DMS 273 (cell line): ENCODE measurements at regions not wholly inside any gene's neighbourhood (a gene's known extent, or its start where the extent isn't known, plus 50 kb on each side); places are given as distances from the start of the nearest gene placed in this dataset.
"Not testable (repeated sequence)": the region's sequence is repeated elsewhere in the genome, so short reads cannot be mapped to it uniquely, and the experiment has no call there.

Source experiments
- DNase-seq: peaks from one replicate; lab custom pipeline; 2025; ENCODE audit not compliant: unreplicated experiment; lab: John Stamatoyannopoulos, UW

DNA sequence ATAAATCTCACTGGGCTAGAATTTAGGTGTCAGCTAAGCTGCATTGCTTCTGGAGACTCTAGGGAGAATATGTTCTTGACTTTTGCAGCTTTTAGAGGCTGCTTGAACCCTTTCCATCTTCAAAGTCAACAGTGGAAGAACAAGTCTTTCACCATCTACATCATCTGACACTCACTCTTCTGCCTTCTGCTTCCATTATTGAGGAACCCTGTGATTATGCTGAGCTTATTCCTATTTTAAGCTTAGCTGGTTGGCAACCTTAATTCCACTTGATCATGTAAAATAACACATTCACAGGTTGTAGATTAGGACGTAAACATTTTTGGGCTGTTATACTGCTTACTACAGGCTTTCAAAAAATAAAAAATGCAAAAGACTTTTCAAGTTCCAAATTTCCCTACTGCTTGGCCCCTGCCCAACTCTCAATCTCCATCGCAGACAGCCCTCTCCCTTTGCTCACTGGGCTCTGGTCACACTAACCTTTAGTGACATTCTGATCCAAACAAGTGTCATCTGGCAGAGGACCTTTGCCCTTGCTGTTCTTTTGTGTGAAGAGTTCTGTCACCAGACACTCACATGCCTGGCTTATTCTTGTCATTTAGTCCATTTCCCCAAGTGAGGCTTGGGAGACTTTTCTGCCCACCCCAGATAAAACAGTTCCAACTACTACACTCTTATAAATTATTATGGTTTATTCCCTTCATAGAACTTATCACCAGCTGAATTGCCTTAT lies 1056.0 kb downstream of the STIM2 start:
- DNase-seq, result no peak

GRCh38 chr4:27917381-27917780 lies 1056.7 kb downstream of the STIM2 start:
- no peak for DNase-seq

DNA sequence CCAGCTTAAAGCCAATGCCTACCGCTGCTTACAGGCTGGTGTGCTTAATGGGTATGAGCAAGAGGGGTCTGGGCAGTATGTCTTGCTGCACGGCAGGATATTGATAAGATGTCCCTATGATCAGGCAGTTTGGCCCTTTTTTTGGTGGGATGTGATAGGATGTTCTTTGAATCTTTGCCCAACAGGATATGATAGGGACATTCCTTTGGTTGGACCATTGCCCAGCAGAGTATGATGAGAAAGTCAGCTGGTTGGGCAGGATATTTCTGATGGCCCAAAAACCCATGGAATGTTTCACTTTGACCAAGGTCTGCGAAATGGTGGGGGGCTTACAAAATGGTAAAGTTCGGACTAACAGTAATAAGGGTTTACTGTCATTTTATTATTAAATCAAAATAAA lies 1060.6 kb downstream of the STIM2 start:
- DNase-seq, result no peak

GRCh38 chr4:27928761-27929540 lies 1068.3 kb downstream of the STIM2 start:
- DNase-seq, result no peak

DNA sequence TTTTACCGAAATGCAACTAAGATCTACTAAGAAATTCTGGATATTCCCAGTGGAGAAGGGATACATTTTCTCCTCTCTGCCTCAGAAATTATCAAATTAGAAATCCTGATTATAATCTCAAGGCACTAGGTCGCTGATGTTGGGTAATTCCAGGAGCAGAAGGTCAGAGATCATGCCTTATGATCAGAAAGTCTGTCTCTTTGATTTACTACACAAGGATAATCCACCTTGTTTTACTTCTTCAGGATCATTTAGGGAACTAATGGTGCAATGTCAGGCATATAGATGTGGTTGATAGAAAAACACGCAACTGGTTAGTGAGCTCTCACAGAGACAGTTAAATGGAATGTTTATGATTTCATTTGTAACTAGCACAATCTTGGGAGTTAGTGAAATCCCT lies 1069.7 kb downstream of the STIM2 start:
- DNase-seq, result no peak

GRCh38 chr4:27930976-27931375 lies 1070.3 kb downstream of the STIM2 start:
- DNase-seq, result no peak

GRCh38 chr4:27931584-27931983 lies 1070.9 kb downstream of the STIM2 start:
- no peak for DNase-seq

- DNase-seq, result no peak
These were observed 1074.2 kb downstream of the STIM2 start for GRCh38 chr4:27934871-27935270.

- no peak for DNase-seq
These were observed 1086.2 kb downstream of the STIM2 start for GRCh38 chr4:27946799-27947198.

- no peak for DNase-seq
These were observed 1086.7 kb downstream of the STIM2 start for GRCh38 chr4:27947302-27947701.

DNA sequence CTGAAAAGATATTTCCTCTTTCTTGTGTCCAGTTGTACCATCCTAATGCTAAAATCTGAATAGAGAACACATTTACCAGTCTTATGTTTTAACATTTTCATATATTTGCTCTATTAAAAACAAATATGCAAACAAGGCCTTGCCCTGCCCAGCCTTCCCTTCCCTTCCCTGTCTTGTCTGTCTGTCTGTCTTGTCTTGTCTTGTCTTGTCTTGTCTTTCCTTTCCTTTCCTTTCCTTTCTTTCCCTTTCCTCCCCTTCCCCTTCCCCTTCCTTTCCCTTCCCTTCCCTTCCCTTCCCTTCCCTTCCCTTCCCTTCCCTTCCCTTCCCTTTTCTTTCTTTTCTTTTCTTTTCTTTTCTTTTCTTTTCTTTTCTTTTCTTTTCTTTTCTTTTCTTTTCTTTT lies 1103.5 kb downstream of the STIM2 start:
- DNase-seq, result no peak

GRCh38 chr4:27966664-27967063 lies 1106.0 kb downstream of the STIM2 start:
- DNase-seq, result no peak

DNA sequence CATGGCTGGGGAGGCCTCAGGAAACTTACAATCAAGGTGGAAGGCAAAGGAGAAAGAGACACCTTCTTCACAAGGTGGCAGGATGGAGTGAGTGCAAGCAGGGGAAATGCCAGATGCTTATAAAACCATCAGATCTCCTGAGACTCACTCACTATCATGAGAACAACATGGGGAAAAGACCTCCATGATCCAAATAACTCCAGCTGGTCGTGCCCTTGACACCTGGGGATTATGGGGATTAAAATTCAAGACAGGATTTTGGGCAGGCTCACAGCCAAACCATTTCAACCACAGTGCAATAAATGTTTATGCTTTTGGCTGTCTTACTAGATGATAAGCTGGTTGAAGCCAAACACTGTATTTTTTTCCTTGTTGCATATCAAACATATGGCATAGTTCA lies 1112.4 kb downstream of the STIM2 start:
- DNase-seq, result no peak

DNA sequence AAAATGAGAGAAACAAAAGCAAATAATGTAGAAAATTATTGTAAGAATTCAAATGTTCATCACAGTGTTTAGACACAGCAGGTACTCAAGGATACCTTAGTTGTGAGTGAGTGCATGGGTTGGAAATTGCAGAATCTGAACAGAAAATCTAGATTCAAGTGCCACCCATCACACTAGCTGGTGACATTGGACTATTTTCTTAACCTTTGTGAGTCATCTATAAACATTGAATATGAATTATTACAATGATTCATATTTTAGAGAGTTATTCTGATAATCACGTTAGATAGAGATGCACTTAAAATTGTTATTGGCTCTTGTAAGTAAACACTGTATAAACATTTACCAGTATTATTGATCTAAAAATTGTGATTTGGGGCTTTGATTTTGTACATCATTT lies 1113.1 kb downstream of the STIM2 start:
- DNase-seq, result no peak

DNA sequence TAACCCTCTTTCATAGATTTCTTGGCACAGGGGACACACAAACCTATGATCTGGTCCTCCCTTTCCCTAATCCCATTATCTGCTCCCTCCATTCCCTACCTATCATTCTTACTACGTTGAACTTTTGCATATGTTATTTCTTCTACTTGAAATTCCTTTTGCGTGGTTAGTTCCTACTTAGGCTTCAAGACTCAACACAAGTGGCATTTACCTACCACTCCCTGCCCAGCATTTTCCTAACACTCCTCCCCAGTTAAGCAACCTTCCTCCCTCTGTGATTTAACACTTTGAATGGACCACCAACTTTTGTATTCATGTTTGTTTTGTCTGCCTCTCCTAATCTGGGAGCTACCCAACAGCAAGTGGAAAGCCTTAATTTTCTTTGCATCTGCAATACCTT lies 1113.7 kb downstream of the STIM2 start:
- DNase-seq, result no peak

DNA sequence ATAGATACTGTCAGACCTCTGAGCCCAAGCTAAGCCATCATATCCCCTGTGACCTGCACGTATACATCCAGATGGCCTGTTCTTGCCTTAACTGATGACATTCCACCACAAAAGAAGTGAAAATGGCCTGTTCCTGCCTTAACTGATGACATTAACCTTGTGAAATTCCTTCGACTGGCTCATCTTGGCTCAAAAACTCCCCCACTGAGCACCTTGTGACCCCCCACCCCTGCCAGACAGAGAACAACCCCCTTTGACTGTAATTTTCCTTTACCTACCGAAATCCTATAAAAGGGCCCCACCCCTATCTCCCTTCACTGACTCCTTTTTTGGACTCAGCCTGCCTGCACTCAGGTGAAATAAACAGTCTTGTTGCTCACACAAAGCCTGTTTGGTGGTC lies 1114.2 kb downstream of the STIM2 start:
- not testable (repeated sequence) for DNase-seq

DNA sequence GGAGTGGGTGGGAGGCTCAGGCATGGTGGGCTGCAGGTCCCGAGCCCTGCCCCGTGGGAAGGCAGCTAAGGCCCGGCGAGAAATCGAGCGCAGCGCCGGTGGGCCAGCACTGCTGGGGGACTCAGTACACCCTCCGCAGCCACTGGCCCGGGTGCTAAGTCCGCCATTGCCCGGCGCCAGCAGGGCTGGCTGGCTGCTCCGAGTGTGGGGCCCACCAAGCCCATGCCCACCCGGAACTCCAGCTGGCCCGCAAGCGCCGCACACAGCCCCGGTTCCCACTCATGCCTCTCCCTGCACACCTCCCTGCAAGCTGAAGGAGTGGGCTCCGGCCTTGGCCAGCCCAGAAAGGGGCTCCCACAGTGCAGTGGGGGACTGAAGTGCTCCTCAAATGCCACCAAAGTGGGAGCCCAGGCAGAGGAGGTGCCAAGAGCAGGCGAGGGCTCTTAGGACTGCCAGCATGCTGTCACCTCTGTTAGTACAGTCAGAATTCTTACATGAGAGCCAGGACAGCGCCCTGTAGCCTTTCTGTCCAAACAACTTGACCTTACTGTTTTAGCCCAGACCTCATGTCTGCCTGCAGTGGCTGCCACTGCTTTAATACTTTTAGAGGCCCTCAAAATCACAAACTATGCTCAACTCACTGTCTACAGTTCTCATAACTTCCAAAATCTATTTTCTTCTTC lies 1117.9 kb downstream of the STIM2 start:
- DNase-seq, result not testable (repeated sequence)

GRCh38 chr4:27985522-27985921 lies 1124.9 kb downstream of the STIM2 start:
- DNase-seq, result no peak

- no peak for DNase-seq
These were observed 1125.8 kb downstream of the STIM2 start for GRCh38 chr4:27986476-27986875.

DNA sequence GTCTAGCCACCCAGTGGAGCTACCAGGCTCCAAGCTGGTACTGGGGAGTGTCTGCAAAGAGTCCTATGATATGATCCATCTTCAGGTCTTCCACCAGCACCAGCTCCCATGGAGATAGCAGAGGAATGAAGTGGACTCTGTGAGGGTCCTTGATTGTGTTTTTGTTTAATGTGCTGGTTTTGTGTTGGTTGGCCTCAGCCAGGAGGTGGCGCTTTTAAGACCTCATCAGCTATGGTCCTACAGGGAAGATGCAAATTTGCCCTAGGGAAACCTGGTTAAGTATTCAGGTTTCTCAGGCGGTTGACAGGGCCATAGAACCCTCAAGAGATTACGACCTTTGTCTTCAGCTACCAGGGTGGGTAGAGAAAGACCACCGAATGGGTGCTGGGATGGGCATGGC lies 1141.1 kb downstream of the STIM2 start:
- DNase-seq, result peak; percentile 0

GRCh38 chr4:28004520-28004919 lies 1143.9 kb downstream of the STIM2 start:
- no peak for DNase-seq

GRCh38 chr4:28006021-28006420 lies 1145.4 kb downstream of the STIM2 start:
- no peak for DNase-seq
